Rectal smooth muscle tissue (tissue), 1 donor: ENCODE measurements at regions not wholly inside any gene's neighbourhood (a gene's known extent, or its start where the extent isn't known, plus 50 kb on each side); places are given as distances from the start of the nearest gene placed in this dataset.

ENCODE experiments used
- H3K27ac ChIP-seq: one replicate; pipeline ENCODE4 v1.7.0; 2013; ENCODE audit warnings: low read depth, low read length, inconsistent platforms
- H3K27me3 ChIP-seq: one replicate; pipeline ENCODE4 v1.7.0; 2013; ENCODE audit warnings: low read length; ENCODE audit not compliant: control insufficient read depth, insufficient read depth
- H3K36me3 ChIP-seq: one replicate; pipeline ENCODE4 v1.7.0; 2013; ENCODE audit warnings: low read length; ENCODE audit not compliant: control insufficient read depth, insufficient read depth
- H3K4me1 ChIP-seq: one replicate; pipeline ENCODE4 v1.7.0; 2013; ENCODE audit warnings: low read length; ENCODE audit not compliant: control insufficient read depth, insufficient read depth
- H3K4me3 ChIP-seq: one replicate; pipeline ENCODE4 v1.7.0; 2013; ENCODE audit warnings: low read length
- H3K9ac ChIP-seq: one replicate; pipeline ENCODE4 v1.7.0; 2013; ENCODE audit warnings: low read length

DNA sequence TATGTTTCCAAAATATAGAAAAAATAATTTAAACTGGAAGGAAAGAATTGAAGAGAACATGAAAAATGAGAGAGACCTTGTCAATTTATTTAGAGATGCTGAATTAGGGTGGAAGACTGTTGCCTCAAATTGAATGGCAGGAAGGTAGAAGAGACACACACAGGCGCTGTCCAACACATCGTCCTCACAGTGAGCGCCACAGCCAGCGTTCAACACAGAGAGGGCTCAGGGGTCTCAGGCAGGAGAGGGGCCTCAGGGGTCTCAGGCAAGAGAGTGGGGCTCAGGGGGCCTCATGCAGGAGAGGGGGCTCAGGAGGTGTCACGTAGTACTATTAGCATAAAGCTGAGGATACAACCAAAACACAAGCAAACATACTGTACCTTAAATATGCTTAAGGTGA, 65.7 kb downstream of the TMEM18 start:
- H3K36me3 ChIP-seq = no peaks in the 10 kb centered on the region
- no peaks in the 10 kb centered on the region for H3K4me1 ChIP-seq
- no peak overlapping the region for H3K4me3 ChIP-seq
- no peak overlapping the region for H3K27ac ChIP-seq
- H3K9ac ChIP-seq = no peak overlapping the region
- no peaks in the 10 kb centered on the region for H3K27me3 ChIP-seq

DNA sequence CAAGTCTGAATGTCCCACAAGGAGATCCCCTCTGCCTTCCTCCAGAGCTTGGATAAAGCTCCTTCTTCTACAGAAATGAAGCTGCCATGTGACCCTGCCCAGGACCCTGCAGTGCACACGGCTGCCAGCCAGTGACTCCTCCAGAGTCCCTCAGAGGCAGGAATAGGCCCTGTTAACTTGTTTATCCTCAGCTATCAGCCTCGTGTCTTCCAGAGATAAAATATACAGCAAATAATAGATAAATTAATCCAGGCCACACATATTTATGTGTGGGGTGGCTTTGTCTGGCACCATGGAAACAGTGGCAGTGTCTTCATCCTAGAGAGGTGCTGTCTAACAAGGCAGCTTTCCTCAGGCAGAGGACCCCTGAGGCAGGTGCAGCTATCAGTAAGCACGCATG, 66.7 kb downstream of the TMEM18 start:
- H3K9ac ChIP-seq = no peak overlapping the region
- H3K27me3 ChIP-seq = no peaks in the 10 kb centered on the region
- no peaks in the 10 kb centered on the region for H3K4me1 ChIP-seq
- H3K4me3 ChIP-seq = no peak overlapping the region
- H3K27ac ChIP-seq = no peak overlapping the region
- H3K36me3 ChIP-seq = no peaks in the 10 kb centered on the region

GRCh38 chr2:609881-610280, 67.3 kb downstream of the TMEM18 start:
- Histone ChIP-seq H3K4me3 (no peak overlapping the region), H3K4me1 (no peaks in the 10 kb centered on the region), H3K27me3 (no peaks in the 10 kb centered on the region), H3K36me3 (no peaks in the 10 kb centered on the region), H3K9ac (no peak overlapping the region), H3K27ac (no peak overlapping the region)

- Histone ChIP-seq H3K36me3 (no peaks in the 10 kb centered on the region), H3K4me3 (no peak overlapping the region), H3K27me3 (no peaks in the 10 kb centered on the region), H3K9ac (no peak overlapping the region), H3K27ac (no peak overlapping the region), H3K4me1 (no peaks in the 10 kb centered on the region)
These were observed 67.8 kb downstream of the TMEM18 start for GRCh38 chr2:609449-609848.

DNA sequence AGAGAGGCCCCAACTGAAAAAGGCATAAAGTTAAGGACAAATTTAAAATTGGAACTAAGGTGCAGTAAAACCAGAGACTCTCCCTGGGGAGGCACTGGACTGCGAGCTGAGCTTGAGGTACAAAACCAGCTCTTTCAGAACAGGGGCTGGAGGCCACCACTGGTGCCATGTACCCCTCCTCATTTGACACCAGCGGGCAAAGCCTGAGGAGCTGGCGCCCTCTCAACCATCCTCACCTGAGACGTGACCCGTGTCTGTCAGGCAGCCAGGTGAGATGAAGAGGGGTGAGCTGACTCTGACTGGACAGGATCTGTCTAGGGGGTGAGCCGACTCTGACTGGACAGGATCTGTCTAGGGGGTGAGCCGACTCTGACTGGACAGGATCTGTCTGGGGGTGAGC, 68.5 kb downstream of the TMEM18 start:
- H3K27ac ChIP-seq = no peak overlapping the region
- H3K36me3 ChIP-seq = no peaks in the 10 kb centered on the region
- no peak overlapping the region for H3K4me3 ChIP-seq
- no peaks in the 10 kb centered on the region for H3K27me3 ChIP-seq
- no peak overlapping the region for H3K9ac ChIP-seq
- no peaks in the 10 kb centered on the region for H3K4me1 ChIP-seq

- no peak overlapping the region for H3K9ac ChIP-seq
- no peak overlapping the region for H3K4me3 ChIP-seq
- H3K27ac ChIP-seq = no peak overlapping the region
- no peaks in the 10 kb centered on the region for H3K36me3 ChIP-seq
- H3K27me3 ChIP-seq = no peaks in the 10 kb centered on the region
- no peaks in the 10 kb centered on the region for H3K4me1 ChIP-seq
These were observed 68.9 kb downstream of the TMEM18 start for GRCh38 chr2:608297-608696.

- no peaks in the 10 kb centered on the region for H3K4me1 ChIP-seq
- H3K4me3 ChIP-seq = no peak overlapping the region
- H3K27ac ChIP-seq = no peak overlapping the region
- H3K36me3 ChIP-seq = no peaks in the 10 kb centered on the region
- no peaks in the 10 kb centered on the region for H3K27me3 ChIP-seq
- no peak overlapping the region for H3K9ac ChIP-seq
These were observed 69.5 kb downstream of the TMEM18 start for GRCh38 chr2:607709-608108.

GRCh38 chr2:607172-607571, 70.0 kb downstream of the TMEM18 start:
- H3K4me1 ChIP-seq = no peaks in the 10 kb centered on the region
- no peaks in the 10 kb centered on the region for H3K27me3 ChIP-seq

GRCh38 chr2:605674-606608, 71.3 kb downstream of the TMEM18 start:
- H3K27ac ChIP-seq = no peak overlapping the region
- no peaks in the 10 kb centered on the region for H3K4me1 ChIP-seq
- H3K36me3 ChIP-seq = no peaks in the 10 kb centered on the region

More at GRCh38 chr2:607172-607571, 70.0 kb downstream of the TMEM18 start:
- H3K36me3 ChIP-seq = no peaks in the 10 kb centered on the region
- no peak overlapping the region for H3K4me3 ChIP-seq
- no peak overlapping the region for H3K9ac ChIP-seq
- H3K27ac ChIP-seq = no peak overlapping the region

DNA sequence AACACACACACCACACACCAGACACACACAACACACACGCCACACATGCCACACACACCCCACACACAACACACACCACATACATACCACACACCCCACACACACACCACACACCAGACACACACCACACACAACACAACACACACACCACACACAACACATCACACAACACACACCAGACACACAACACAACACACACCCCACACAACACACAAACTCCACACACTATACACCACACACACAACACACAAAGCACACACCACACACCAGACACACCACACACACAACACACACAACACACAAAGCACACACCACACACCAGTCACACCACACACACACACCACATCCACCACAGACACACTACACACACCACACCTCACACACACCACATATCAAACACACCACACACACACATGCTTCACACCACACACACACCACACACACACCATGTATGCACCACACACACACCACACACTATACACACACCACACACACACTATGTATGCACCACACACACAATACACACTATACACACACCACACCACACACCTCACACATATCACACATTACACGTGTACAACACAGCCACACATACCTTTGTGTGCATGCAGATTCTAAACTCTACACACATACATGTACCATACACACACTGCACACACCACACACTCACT, 72.2 kb downstream of the TMEM18 start:
- H3K27ac ChIP-seq = no peak overlapping the region
- H3K36me3 ChIP-seq = no peaks in the 10 kb centered on the region
- no peak overlapping the region for H3K4me3 ChIP-seq
- no peaks in the 10 kb centered on the region for H3K27me3 ChIP-seq
- no peaks in the 10 kb centered on the region for H3K4me1 ChIP-seq
- no peak overlapping the region for H3K9ac ChIP-seq

More at GRCh38 chr2:605674-606608, 71.3 kb downstream of the TMEM18 start:
- H3K9ac ChIP-seq = no peak overlapping the region
- no peak overlapping the region for H3K4me3 ChIP-seq
- no peaks in the 10 kb centered on the region for H3K27me3 ChIP-seq

- H3K36me3 ChIP-seq = no peaks in the 10 kb centered on the region
- H3K27ac ChIP-seq = no peak overlapping the region
- no peaks in the 10 kb centered on the region for H3K27me3 ChIP-seq
- no peak overlapping the region for H3K4me3 ChIP-seq
- no peaks in the 10 kb centered on the region for H3K4me1 ChIP-seq
- no peak overlapping the region for H3K9ac ChIP-seq
These were observed 72.8 kb downstream of the TMEM18 start for GRCh38 chr2:604385-604784.

DNA sequence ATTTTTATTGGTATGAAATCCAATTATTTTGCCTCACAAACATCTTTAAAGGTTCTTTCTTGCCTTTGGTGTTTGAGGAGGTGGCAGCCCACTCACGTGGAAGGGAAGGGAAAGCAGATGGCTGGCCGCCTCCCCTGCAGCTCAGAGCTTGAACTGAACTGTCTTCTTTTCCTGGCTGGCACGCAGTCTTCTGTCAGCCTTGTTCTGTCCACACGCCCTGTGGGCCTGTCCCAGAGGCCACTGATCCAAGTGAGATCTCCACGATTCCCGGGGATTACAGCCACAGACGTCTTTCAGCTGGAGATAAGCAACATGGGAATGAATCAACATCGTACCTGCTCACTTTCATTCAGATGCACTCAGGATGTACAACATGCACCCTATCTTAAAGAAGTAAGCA, 73.3 kb downstream of the TMEM18 start:
- Histone ChIP-seq H3K4me3 (no peak overlapping the region), H3K27me3 (no peaks in the 10 kb centered on the region), H3K36me3 (no peaks in the 10 kb centered on the region), H3K27ac (no peak overlapping the region), H3K9ac (no peak overlapping the region), H3K4me1 (no peaks in the 10 kb centered on the region)
